Activated CD4-positive, alpha-beta T cell treated with anti-CD3 and anti-CD28 coated beads, Interleukin-10, Interleukin-2, amounts not matched to agents 100 ng/mL and 50 ng/mL, durations not matched to agents 16 hours and 8 hours (primary cell): ENCODE measurements at regions not wholly inside any gene's neighbourhood (a gene's known extent, or its start where the extent isn't known, plus 50 kb on each side); places are given as distances from the start of the nearest gene placed in this dataset.
A peak's percentile ranks its signal among the peaks of the same experiment; 100 is the strongest.

Experiments used
- DNase-seq: peaks from one replicate; pipeline ENCODE4 v3.0.0-alpha.2; 2020

DNA sequence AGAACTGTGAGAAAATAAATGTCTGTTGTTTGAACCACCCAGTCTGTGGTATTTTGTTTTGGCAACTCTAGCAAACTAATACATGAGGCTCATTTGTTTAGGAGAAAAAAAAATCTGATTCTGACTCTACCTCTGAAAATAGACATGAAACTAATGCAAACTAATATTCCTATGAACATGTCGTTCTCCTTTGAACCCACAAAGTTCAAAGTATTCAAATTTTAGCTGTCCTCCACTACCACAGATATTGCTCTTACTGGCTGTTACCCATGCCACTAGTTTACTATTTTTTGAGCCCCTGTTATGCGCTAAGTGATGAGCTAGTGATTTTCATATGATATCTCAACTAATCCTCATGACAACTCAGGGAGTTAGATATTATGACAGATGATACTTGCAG lies 58.8 kb upstream of the ZNF804B start:
- DNase-seq, result no peak

DNA sequence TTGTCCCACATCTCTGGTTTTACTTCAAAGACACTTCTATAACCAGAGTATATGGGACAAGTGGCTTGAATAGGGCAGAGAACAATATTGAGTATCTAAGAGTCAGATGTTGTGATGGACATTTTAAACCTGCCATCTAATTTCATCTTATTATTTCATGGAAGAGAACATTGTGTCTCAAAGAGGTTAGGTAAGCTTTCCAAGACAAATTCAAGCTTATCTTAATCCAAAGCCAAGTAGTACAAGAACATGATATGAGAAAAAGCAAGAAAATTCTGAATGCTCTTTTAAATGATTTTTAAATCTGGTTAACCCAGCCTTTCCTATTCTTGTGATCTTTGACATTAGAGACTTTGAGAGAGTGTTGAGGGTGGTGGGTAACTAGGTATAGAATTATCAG lies 65.3 kb upstream of the ZNF804B start:
- DNase-seq, result no peak

DNA sequence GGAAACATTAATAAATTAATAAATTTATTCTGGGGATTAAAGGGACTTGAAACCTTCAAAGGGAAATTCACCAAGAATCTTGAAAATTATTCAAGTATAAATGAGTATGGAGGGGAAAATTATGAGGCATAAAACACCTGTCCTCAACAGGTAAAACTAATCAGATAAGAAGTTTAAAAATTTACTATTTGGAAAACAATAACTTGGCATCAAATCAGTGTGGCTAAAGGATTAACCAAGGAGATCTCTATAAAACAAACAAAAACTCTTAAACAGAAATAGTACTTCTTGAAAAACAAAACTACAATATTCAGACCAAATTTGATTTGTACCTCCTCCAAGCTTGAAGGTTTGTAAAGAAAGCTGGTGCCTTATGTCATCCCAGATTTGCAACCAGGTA lies 66.4 kb upstream of the ZNF804B start:
- DNase-seq, result no peak

GRCh38 chr7:88692493-88692892 lies 67.0 kb upstream of the ZNF804B start:
- no peak for DNase-seq

DNA sequence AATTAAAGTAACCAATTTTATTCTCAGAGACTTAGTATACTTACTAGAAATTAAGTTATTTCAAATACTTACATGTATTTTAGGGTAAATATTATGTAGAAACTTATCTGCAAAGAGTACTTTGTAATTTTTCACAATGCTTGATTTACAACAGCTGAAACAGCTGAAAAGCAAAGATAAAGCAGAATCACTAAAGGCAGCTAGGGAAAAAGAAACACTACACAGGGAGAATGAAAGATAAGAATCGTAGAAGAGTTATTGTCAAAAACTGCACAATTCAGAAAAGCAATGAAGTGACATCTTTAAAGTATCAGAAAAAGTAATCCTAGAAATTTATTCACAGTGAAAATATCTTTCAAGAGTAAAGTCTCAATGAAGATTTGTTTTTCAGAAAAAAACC lies 69.7 kb upstream of the ZNF804B start:
- no peak for DNase-seq

DNA sequence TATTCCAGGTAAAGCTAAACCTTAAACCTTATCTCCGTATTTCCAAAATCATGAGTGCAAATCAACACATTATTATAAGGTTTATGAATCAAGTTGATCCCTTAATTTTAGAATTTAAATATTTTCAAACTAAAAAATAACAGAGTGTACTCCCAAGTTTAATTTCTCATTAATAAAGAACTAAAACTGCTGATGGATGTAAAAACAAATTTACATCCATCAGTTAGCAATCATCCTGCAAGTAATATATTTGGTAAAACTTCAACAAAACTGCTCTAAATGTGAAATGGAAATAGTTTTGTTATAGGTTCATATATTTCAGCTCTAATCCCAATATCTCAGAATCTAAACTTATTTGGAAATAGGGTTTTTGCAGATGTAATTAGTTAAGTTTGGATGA lies 71.3 kb upstream of the ZNF804B start:
- DNase-seq, result no peak

- no peak for DNase-seq
These were observed 72.9 kb upstream of the ZNF804B start for GRCh38 chr7:88686468-88687229.

DNA sequence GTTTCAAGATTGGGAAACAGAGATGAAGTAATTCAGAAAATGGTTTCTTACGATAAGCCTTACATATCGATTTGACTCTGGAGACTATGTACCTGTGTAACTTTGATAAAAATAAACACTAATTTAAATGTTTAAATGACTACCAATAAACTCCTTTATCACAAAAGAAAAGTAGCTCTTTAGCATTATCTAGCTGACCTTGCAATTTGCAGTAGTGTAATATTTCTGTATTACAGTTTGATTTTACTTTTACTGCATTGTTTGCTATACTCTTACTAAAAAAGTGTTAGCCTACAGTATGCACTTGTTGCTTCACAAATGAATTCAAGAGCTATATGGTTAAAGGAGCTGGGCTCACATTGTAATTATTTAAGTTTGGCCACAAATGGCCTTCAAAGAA lies 77.8 kb upstream of the ZNF804B start:
- DNase-seq, result no peak

- no peak for DNase-seq
These were observed 89.0 kb upstream of the ZNF804B start for GRCh38 chr7:88670536-88670935.

DNA sequence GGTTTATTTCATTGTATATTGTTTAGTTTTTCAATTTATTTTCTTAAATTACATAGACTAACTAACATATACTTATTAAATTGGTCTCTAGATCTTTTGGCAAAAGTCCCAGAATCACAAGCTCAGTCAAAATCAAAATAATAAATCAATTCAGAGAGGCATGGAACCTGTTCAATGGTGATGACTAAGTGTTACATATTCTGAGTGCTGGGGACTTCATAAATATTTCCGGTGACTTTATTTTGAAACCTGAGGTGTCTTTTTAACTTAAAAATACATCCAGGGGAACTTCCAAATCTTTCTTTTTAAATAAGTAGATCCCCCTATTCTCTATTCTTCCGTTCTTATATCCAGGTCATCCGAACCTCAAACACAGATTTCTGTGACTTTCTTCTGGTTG lies 89.6 kb upstream of the ZNF804B start:
- DNase-seq, result no peak

GRCh38 chr7:88668591-88668990 lies 90.9 kb upstream of the ZNF804B start:
- no peak for DNase-seq

- DNase-seq, result no peak
These were observed 92.9 kb upstream of the ZNF804B start for GRCh38 chr7:88666626-88667025.

DNA sequence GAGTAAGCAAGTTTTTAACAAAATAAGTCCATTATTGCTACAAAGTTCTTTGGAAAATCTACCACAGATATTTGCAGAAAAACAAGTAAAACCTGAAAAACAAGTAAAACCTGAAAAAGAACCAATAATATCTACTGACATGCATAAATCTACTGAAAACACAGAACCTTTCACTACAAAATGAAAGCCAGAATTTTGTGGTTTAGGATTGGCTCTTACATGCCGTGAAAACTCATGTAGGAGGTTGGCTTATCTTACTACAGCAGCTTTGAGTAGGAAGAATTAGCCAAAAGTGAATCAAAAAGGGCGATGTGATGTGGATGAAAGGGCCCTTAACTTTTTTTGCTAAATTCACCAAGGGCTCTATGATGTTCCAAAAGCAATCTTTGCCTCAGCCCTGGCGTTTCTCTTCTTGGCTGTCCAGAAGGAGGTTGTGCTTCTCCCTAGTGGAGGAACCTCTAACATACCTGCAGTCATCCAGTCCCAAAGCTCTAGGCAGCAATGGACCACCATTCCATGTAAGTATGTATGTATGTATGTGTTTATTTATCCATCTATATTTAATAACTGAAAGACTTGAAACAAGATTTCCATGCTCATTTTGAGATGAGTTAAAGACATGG lies 93.5 kb upstream of the ZNF804B start:
- no peak for DNase-seq

DNA sequence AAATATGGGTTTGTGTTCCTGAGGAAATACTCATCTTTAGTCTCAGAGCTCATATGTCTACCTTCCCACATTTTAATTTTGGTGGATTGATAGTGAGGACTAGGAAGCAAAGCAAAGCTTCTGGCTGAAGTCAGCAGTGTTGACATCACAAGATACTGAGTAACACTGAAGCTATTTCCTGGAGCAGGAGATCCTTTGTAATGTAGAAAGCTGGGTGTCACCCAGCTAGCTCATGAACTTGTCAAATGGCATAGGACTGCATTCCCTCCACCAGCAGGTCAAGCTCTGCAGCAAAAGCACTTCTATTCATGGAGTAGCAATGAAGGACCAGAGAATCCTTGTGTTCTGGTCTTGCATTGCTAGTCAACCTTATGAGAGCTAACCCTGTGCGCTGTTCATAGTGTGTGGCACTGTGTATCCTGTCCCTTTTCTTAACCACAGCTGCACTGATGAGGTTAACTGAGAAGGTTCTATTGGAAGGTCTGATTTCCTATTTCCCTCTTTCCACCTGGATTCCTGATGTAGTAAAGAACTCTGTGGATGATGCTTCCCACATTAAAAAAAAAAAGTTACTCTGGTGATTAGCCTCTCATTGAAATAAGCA lies 94.8 kb upstream of the ZNF804B start:
- no peak for DNase-seq

GRCh38 chr7:88661921-88662320 lies 97.6 kb upstream of the ZNF804B start:
- DNase-seq, result no peak

DNA sequence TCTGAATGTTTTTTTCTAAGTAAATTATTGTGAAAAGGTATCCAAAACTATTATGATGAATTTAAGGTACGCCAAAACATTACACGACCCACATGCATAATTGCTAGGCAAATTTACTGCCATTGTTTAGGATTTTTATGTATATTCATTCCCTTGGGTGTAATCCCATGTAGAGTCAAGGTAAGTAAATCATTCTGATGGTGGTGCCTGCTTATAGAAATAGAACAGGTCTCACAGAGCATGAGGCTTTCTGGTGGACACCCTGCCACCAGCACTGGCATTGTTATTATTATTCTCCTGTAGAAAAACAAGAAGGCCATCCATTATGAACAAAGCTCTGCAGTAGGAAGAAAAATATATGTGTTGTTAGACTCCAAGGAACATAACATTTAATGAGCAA lies 111.7 kb upstream of the ZNF804B start:
- DNase-seq, result no peak

DNA sequence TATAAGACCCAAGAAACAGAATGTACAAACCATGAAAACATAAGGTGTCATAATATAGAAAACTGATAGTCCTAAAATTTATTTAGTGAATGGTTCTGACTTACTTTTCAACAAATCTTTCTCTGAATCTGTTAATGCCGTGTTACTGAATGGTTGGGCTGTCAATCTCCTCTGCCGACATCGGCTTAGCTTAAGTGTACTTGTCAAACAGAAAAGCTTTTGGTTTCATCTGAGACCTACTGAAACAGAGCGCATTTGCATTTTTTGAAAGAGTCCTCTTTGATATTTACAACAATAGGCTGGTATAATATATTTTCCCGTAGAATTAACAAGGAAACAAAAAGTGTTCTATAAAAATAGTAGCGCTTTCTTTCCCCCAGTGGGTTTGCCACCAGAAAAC lies 120.9 kb upstream of the ZNF804B start:
- no peak for DNase-seq

DNA sequence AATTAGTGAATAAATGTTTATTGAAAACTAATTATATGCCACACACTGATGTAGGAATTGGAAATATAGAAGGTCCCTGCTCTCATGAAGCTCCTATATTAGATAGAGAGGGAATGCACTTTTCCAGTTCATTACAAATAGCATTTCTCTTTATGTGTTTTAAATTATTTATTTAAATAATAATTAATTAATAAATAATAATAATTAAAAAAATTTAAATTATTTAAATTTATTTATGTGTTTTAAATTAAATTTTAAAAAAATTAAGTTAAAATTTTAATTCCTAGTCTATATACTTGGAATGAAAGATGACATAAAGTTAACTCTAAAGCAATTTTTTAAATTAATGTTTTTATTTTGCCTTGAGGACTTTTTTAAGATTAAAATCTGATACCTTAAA lies 121.7 kb upstream of the ZNF804B start:
- DNase-seq, result no peak

GRCh38 chr7:88635149-88635548 lies 124.4 kb upstream of the ZNF804B start:
- no peak for DNase-seq

DNA sequence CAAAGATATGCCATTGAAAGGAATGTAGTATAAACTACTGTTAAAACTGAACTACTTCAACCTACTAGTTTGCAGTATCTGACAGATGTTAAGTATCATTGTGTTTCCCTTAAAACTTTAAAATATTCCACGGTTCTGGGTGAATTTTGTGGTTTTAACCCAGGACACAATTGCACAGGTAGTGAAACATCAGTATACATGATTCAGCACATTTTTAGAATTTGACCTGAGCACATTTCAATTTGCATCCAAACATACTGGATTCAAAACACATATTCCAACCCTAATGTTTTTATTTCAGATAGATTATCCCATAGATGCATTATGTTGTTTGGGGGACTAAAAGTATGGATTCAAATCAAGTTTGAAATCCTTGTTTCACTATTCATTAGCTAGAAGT lies 129.9 kb upstream of the ZNF804B start:
- no peak for DNase-seq

DNA sequence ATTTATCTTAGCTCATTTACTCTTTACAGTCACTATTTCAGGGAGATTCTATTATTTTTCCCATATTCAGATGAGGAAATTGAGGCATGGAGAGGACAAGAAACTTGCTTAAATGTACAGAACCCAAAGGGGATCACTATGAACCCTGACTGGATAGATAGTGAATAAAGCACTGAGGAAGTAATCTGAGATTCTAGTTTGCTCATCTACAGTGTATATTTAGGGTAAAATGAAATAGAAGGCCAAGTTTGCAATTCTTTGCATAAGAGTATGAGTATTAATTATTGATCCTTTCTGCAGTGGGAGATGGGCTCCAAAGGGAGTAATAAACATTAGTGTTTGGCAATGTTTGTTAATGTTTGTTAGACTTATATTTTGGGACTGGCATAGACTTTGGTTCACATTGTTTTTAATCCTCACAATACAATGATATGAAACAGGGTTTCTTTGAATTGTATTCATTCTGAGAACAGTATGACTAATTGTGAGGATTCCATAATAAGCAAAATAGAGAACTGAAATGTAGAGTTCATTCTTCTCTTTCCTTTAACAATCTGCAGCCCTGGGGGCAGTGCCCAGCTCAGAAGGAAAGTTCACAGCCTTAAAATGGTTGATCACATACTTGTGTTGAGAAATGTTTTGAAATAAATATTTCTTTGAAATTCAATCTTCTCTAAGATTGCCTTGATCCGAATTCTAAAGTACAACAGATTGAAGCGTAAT lies 131.0 kb upstream of the ZNF804B start:
- DNase-seq, result peak; percentile 10

- DNase-seq, result no peak
These were observed 142.3 kb upstream of the ZNF804B start for GRCh38 chr7:88617185-88617584.

GRCh38 chr7:88615336-88615735 lies 144.2 kb upstream of the ZNF804B start:
- DNase-seq, result no peak

GRCh38 chr7:88614736-88615135 lies 144.8 kb upstream of the ZNF804B start:
- DNase-seq, result no peak
